K562 (cell line): ENCODE measurements at regions not wholly inside any gene's neighbourhood (a gene's known extent, or its start where the extent isn't known, plus 50 kb on each side); places are given as distances from the start of the nearest gene placed in this dataset.
A peak's percentile ranks its signal among the peaks of the same experiment; 100 is the strongest.

Experiments used
- ATAC-seq: fragments of 200-7000 bp; cut with Tn5 transposase; 3 replicates; pipeline ENCODE4 v1.9.1; 2020; ENCODE audit warnings: moderate library complexity
- BruUV-seq: library from RNA; stranded (reverse); fragments of 400-500 nt; replicated peaks from 2 replicates; lab custom pipeline; 2021; lab: Mats Ljungman, UMichigan
- CTCF ChIA-PET: fragments of 300-600 bp; formaldehyde crosslinking; extraction: SDS; loops from one replicate; lab custom pipeline; 2021; ENCODE audit warnings: low intra/inter-chr PET ratio; lab: Yijun Ruan, JAX
- POLR2A ChIA-PET: fragments of 300-600, 350-650 bp; sonication (Branson Sonifier 250); formaldehyde crosslinking; extraction: SDS; loops from one replicate; lab custom pipeline; 2021; ENCODE audit warnings: antibody characterized with exemption, inconsistent platforms; lab: Yijun Ruan, JAX
- DNase-seq, 4 experiments: peaks; one replicate each; pipeline versions ENCODE4 v3.0.0 to v3.0.0-alpha.2; 2011 to 2018; ENCODE audit warnings: low spot score in 3 of 4, mixed read lengths in 3 of 4; ENCODE audit errors: extremely low read depth in 1 of 4
- FAIRE-seq: peaks from 2 replicates; lab custom pipeline; 2011; peaks lifted over from hg19 to GRCh38; lab: Jason Lieb, UNC
- H2AFZ ChIP-seq: 2 replicates; pipeline ENCODE4 v1.6.0; 2011; ENCODE audit warnings: low read depth, low read length, control low read depth, inconsistent platforms
- H3K27ac ChIP-seq: fragments of 200-600 bp; 3 replicates; pipeline ENCODE4 v1.8.0; 2011; ENCODE audit warnings: low read depth, mild to moderate bottlenecking, control low read depth, inconsistent platforms, low read length, moderate library complexity, mixed read lengths; ENCODE audit errors: extremely low read depth
- H3K27me3 ChIP-seq, 2 experiments: fragments of 300-600 bp in 1 of 2; 2 replicates in 1 of 2; 3 replicates in 1 of 2; pipeline versions ENCODE4 v1.6.0 to v1.8.0; 2011; ENCODE audit warnings: inconsistent platforms in 2 of 2, low read length in 2 of 2, mild to moderate bottlenecking in 1 of 2, mixed read lengths in 1 of 2, moderate library complexity in 1 of 2; ENCODE audit not compliant: control insufficient read depth in 2 of 2, insufficient read depth in 2 of 2
- H3K36me3 ChIP-seq: fragments of 300-600 bp; 3 replicates; pipeline ENCODE4 v1.8.0; 2011; ENCODE audit warnings: mild to moderate bottlenecking, low read length, inconsistent platforms; ENCODE audit not compliant: control insufficient read depth, insufficient read depth
- H3K4me1 ChIP-seq, 2 experiments: fragments of 200-600 bp in 1 of 2; replicated peaks in 1 of 2; 2 replicates in 1 of 2; 3 replicates in 1 of 2; pipeline versions ENCODE4 v1.5.1 to v1.8.0; 2011; ENCODE audit warnings: inconsistent platforms in 2 of 2, low read length in 2 of 2, mild to moderate bottlenecking in 1 of 2, mixed read lengths in 1 of 2, moderate library complexity in 1 of 2; ENCODE audit not compliant: control insufficient read depth in 2 of 2, insufficient read depth in 2 of 2
- H3K4me2 ChIP-seq: 2 replicates; pipeline ENCODE4 v1.6.1; 2011; ENCODE audit warnings: low read length, control low read depth, inconsistent platforms, mixed read lengths; ENCODE audit not compliant: insufficient read depth
- H3K4me3 ChIP-seq: fragments of 200-600 bp; sonication (generic), shearing (Covaris generic); 2 replicates; pipeline ENCODE4 v1.5.1; 2016; ENCODE audit warnings: control low read depth, inconsistent platforms
- H3K79me2 ChIP-seq: fragments of 200-600 bp; 3 replicates; pipeline ENCODE4 v1.8.0; 2011; ENCODE audit warnings: low read length, inconsistent platforms; ENCODE audit not compliant: control insufficient read depth, insufficient read depth
- H3K9ac ChIP-seq, 2 experiments: 2 replicates each; pipeline versions ENCODE4 v1.6.0 to v1.6.1; 2011; ENCODE audit warnings: low read depth in 2 of 2, low read length in 2 of 2, control low read depth in 1 of 2, inconsistent platforms in 1 of 2, mild to moderate bottlenecking in 1 of 2, mixed read lengths in 1 of 2; ENCODE audit not compliant: insufficient read depth in 1 of 2
- H3K9me1 ChIP-seq: one replicate; pipeline ENCODE4 v1.6.0; 2011; ENCODE audit warnings: inconsistent platforms, mild to moderate bottlenecking, low read length, moderate library complexity; ENCODE audit not compliant: control insufficient read depth, insufficient read depth
- H3K9me3 ChIP-seq: replicated peaks from 2 replicates; pipeline ENCODE4 v1.5.1; 2011; ENCODE audit warnings: low read depth, low read length, inconsistent platforms; ENCODE audit not compliant: control insufficient read depth, insufficient read depth
- H4K20me1 ChIP-seq: replicated peaks from 2 replicates; pipeline ENCODE4 v1.6.1; 2011; ENCODE audit warnings: low read length, inconsistent platforms, mixed read lengths; ENCODE audit not compliant: control insufficient read depth, insufficient read depth
- CBX3 ChIP-seq, 2 experiments: IDR thresholded peaks; 1 replicate in 1 of 2; 2 replicates in 1 of 2; pipeline ENCODE4 v1.6.1; 2012; ENCODE audit warnings: inconsistent platforms in 2 of 2, low read length in 2 of 2, borderline replicate concordance in 1 of 2, control low read depth in 1 of 2
- DDX20 ChIP-seq: fragments of 450-650 bp; IDR thresholded peaks from 2 replicates; pipeline ENCODE4 v1.6.1; 2016; ENCODE audit warnings: missing genetic modification characterization, low read depth, mild to moderate bottlenecking, missing compliant biosample characterization, moderate library complexity
- EGR1 ChIP-seq: fragments of 450-650 bp; conservative IDR thresholded peaks from 2 replicates; pipeline ENCODE4 v1.6.1; 2017; ENCODE audit warnings: mild to moderate bottlenecking
- MEF2D ChIP-seq: conservative IDR thresholded peaks from 2 replicates; pipeline ENCODE4 v1.6.1; 2016; ENCODE audit warnings: low read depth, missing genetic modification characterization, missing compliant biosample characterization
- NFXL1 ChIP-seq: fragments of 450-650 bp; formaldehyde crosslinking; IDR thresholded peaks from 2 replicates; pipeline ENCODE4 v1.4.0; 2021; ENCODE audit warnings: mild to moderate bottlenecking
- RBM25 ChIP-seq: fragments of 200-400 bp; formaldehyde crosslinking; IDR thresholded peaks from 2 replicates; pipeline ENCODE4 v1.6.1; 2018; ENCODE audit warnings: low read length, low read depth, moderate library complexity; ENCODE audit not compliant: severe bottlenecking
- SMARCB1 ChIP-seq: IDR thresholded peaks from 2 replicates; pipeline ENCODE4 v1.6.1; 2011; ENCODE audit warnings: improper control_type of control experiment, low read depth; ENCODE audit not compliant: insufficient read length
- ZKSCAN1 ChIP-seq: fragments of 150-350 bp; IDR thresholded peaks from 2 replicates; pipeline ENCODE4 v1.6.1; 2016; ENCODE audit warnings: low read depth, low read length
- ZNF282 ChIP-seq: sonication (generic); formaldehyde crosslinking; IDR thresholded peaks from 2 replicates; pipeline ENCODE4 v1.8.1; 2023; ENCODE audit warnings: missing genetic modification reagents
- in situ Hi-C: fragments of 300-500 bp; cut with MboI; formaldehyde crosslinking; loops from 4 replicates; pipeline ENCODE4 v1.15.0; 2018; ENCODE audit warnings: inconsistent platforms, mixed read lengths
- intact Hi-C: fragments of 100-400 bp; cut with micrococcal nuclease; formaldehyde crosslinking; loops from 2 replicates; pipeline ENCODE4 v1.14.2; 2022
- TF ChIP-seq, protein P1 (sequence below): fragments of 450-650 bp; IDR thresholded peaks from 2 replicates; pipeline ENCODE4 v1.6.1; 2017; ENCODE audit warnings: antibody characterized with exemption

DNA sequence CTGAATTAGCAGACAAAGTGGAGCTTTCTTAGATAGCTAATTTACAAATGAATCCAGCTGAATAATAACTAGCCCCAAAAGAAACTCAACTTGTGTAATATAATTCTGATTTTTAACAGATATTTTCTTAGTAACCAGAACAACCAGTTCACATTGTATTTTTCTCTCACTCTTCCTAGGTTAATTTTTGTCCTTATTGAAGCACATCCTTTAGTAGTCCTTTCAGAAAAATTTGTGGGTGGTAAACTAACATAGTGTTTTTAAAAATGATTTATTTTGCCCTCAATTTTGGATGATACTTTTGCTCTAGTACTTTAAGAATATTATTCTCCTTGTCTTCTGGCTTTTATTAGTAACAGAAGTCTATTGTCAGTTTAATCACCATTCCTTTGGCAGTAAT is 190.6 kb upstream of the SLC39A10 start:
- no peak overlapping the region for H3K4me3 ChIP-seq
- no peak overlapping the region for H3K9ac ChIP-seq
- H3K9me3 ChIP-seq, result peaks cover 3% of the 10 kb centered on the region; the same call in 1 of the 2 replicates
- H4K20me1 ChIP-seq, result no peaks in the 10 kb centered on the region
- in situ Hi-C loops (no loop called here), intact Hi-C loops (no loop called here)
- BruUV-seq, result no TSS peak
- H3K4me2 ChIP-seq, result no peak overlapping the region
- H3K9me1 ChIP-seq, result no peaks in the 10 kb centered on the region
- no peak for DNase-seq
- TF ChIP-seq EGR1 (no peak), CBX3 (IDR thresholded peaks at IDR 0.05; ENCODE audit: borderline replicate concordance in 1 of 2, low read length in 2 of 2) (peak in 1 of 2 experiments; percentile 75; a peak in 2 of 3 replicates), NFXL1 (CRISPR knock-in tag) (no peak), SMARCB1 (no peak), MEF2D (tag) (no peak), RBM25 (peak; percentile 96), ZKSCAN1 (no peak), DDX20 (tag) (no peak), ZNF282 (no peak)
- TF ChIP-seq, protein P1, sequence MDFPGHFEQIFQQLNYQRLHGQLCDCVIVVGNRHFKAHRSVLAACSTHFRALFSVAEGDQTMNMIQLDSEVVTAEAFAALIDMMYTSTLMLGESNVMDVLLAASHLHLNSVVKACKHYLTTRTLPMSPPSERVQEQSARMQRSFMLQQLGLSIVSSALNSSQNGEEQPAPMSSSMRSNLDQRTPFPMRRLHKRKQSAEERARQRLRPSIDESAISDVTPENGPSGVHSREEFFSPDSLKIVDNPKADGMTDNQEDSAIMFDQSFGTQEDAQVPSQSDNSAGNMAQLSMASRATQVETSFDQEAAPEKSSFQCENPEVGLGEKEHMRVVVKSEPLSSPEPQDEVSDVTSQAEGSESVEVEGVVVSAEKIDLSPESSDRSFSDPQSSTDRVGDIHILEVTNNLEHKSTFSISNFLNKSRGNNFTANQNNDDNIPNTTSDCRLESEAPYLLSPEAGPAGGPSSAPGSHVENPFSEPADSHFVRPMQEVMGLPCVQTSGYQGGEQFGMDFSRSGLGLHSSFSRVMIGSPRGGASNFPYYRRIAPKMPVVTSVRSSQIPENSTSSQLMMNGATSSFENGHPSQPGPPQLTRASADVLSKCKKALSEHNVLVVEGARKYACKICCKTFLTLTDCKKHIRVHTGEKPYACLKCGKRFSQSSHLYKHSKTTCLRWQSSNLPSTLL, result no peak
- no peaks in the 10 kb centered on the region for H3K36me3 ChIP-seq
- no peaks in the 10 kb centered on the region for H3K27me3 ChIP-seq
- no peak overlapping the region for H2AFZ ChIP-seq
- H3K79me2 ChIP-seq, result no peaks in the 10 kb centered on the region
- ChIA-PET CTCF (no interaction called here), POLR2A (no interaction called here)
- H3K27ac ChIP-seq, result no peak overlapping the region
- no peak for FAIRE-seq
- peaks cover 0 to 10% of the 10 kb centered on the region in 2 experiments; a peak in 2 of 5 replicates for H3K4me1 ChIP-seq
- no peak for ATAC-seq
